ENCODE measurements at regions not wholly inside any gene's neighbourhood (a gene's known extent, or its start where the extent isn't known, plus 50 kb on each side); places are given as distances from the start of the nearest gene placed in this dataset.
"Not testable (repeated sequence)": the region's sequence is repeated elsewhere in the genome, so short reads cannot be mapped to it uniquely, and the experiment has no call there.

GRCh38 chr16:66095676-66096075 lies 270.8 kb upstream of the CDH5 start:
- DNase-seq (ENCODE audit: low read depth), result no peak

- DNase-seq (ENCODE audit: low read depth), result peak; percentile 3
Observed at GRCh38 chr16:66093191-66093590, 273.3 kb upstream of the CDH5 start.

GRCh38 chr16:66091471-66091891 lies 275.0 kb upstream of the CDH5 start:
- DNase-seq (ENCODE audit: low read depth), result no peak

- no peak for DNase-seq (ENCODE audit: low read depth)
Observed at GRCh38 chr16:66088681-66089080, 277.8 kb upstream of the CDH5 start.

- no peak for DNase-seq (ENCODE audit: low read depth)
Observed at GRCh38 chr16:66087308-66087707, 279.2 kb upstream of the CDH5 start.

- no peak for DNase-seq (ENCODE audit: low read depth)
Observed at GRCh38 chr16:66085651-66086050, 280.8 kb upstream of the CDH5 start.

GRCh38 chr16:66084731-66085130 lies 281.8 kb upstream of the CDH5 start:
- not testable (repeated sequence) for DNase-seq (ENCODE audit: low read depth)

- no peak for DNase-seq (ENCODE audit: low read depth)
Observed at GRCh38 chr16:66084306-66084705, 282.2 kb upstream of the CDH5 start.

GRCh38 chr16:66083171-66083570 lies 283.3 kb upstream of the CDH5 start:
- no peak for DNase-seq (ENCODE audit: low read depth)

GRCh38 chr16:66082424-66082823 lies 284.1 kb upstream of the CDH5 start:
- no peak for DNase-seq (ENCODE audit: low read depth)

- peak; percentile 67 for DNase-seq (ENCODE audit: low read depth)
Observed at GRCh38 chr16:66081775-66082366, 284.6 kb upstream of the CDH5 start.

- DNase-seq (ENCODE audit: low read depth), result no peak
Observed at GRCh38 chr16:66079671-66080334, 286.7 kb upstream of the CDH5 start.

GRCh38 chr16:66070140-66070917 lies 296.2 kb upstream of the CDH5 start:
- DNase-seq (ENCODE audit: low read depth), result no peak

GRCh38 chr16:66069587-66069986 lies 296.9 kb upstream of the CDH5 start:
- DNase-seq (ENCODE audit: low read depth), result no peak

GRCh38 chr16:66066404-66066803 lies 300.1 kb upstream of the CDH5 start:
- no peak for DNase-seq (ENCODE audit: low read depth)

- no peak for DNase-seq (ENCODE audit: low read depth)
Observed at GRCh38 chr16:66065925-66066324, 300.6 kb upstream of the CDH5 start.

- DNase-seq (ENCODE audit: low read depth), result no peak
Observed at GRCh38 chr16:66064801-66065530, 301.5 kb upstream of the CDH5 start.

GRCh38 chr16:66058832-66059231 lies 307.7 kb upstream of the CDH5 start:
- DNase-seq (ENCODE audit: low read depth), result no peak

- DNase-seq (ENCODE audit: low read depth), result no peak
Observed at GRCh38 chr16:66058172-66058691, 308.3 kb upstream of the CDH5 start.

GRCh38 chr16:66057057-66057456 lies 309.4 kb upstream of the CDH5 start:
- DNase-seq (ENCODE audit: low read depth), result no peak

- no peak for DNase-seq (ENCODE audit: low read depth)
Observed at GRCh38 chr16:66054095-66054494, 312.4 kb upstream of the CDH5 start.

- DNase-seq (ENCODE audit: low read depth), result no peak
Observed at GRCh38 chr16:66052745-66053144, 313.7 kb upstream of the CDH5 start.
